ENCODE measurements at regions not wholly inside any gene's neighbourhood (a gene's known extent, or its start where the extent isn't known, plus 50 kb on each side); places are given as distances from the start of the nearest gene placed in this dataset.
"Not testable (repeated sequence)": the region's sequence is repeated elsewhere in the genome, so short reads cannot be mapped to it uniquely, and the experiment has no call there.

DNA sequence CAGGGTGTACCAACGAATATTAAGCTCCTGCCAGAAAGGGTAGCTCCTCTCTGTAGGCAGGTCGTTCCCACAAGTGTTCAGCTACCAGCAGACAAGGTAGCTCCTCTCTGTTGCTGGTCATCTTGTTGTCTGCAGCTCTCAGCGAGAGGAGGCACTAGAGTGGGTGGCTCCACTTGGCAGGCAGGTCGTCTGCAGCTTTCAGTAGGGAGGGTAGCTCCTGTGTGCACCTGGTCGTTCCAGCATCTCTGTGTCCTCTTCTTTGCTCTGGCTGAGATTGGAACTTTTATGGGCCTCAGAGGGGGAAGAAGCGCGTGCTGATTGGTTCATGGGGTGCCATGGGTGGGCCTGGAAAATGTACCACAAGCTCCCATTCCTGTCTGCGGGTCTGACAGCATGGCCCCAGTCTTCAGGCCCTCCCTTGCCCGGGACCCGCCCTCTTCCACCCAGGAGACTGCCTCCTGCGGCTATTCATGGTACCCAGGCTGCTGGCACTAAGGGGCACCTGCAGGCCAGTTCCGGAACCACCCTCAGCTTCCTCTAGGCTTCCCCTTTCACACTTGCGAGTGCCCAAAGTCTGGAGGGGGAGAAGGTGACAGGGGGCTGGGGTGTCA lies 63.9 kb upstream of the CACNA2D1 start:
- no peak overlapping the region for H3K4me3 ChIP-seq (replicated peaks; ENCODE audit: low read depth, low read length)
- TF ChIP-seq, protein P1, sequence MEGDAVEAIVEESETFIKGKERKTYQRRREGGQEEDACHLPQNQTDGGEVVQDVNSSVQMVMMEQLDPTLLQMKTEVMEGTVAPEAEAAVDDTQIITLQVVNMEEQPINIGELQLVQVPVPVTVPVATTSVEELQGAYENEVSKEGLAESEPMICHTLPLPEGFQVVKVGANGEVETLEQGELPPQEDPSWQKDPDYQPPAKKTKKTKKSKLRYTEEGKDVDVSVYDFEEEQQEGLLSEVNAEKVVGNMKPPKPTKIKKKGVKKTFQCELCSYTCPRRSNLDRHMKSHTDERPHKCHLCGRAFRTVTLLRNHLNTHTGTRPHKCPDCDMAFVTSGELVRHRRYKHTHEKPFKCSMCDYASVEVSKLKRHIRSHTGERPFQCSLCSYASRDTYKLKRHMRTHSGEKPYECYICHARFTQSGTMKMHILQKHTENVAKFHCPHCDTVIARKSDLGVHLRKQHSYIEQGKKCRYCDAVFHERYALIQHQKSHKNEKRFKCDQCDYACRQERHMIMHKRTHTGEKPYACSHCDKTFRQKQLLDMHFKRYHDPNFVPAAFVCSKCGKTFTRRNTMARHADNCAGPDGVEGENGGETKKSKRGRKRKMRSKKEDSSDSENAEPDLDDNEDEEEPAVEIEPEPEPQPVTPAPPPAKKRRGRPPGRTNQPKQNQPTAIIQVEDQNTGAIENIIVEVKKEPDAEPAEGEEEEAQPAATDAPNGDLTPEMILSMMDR (IDR thresholded peaks at IDR 0.05; ENCODE audit: low read length, missing control alignments) = no peak
- DNase-seq (ENCODE audit: low read depth) = no peak

- peak; percentile 46 for DNase-seq (ENCODE audit: low read depth)
- no peak overlapping the region for H3K4me3 ChIP-seq (replicated peaks; ENCODE audit: low read depth, low read length)
- TF ChIP-seq, protein P1 (IDR thresholded peaks at IDR 0.05; ENCODE audit: low read length, missing control alignments) = no peak
Observed at GRCh38 chr7:82506702-82507101, 63.1 kb upstream of the CACNA2D1 start.

DNA sequence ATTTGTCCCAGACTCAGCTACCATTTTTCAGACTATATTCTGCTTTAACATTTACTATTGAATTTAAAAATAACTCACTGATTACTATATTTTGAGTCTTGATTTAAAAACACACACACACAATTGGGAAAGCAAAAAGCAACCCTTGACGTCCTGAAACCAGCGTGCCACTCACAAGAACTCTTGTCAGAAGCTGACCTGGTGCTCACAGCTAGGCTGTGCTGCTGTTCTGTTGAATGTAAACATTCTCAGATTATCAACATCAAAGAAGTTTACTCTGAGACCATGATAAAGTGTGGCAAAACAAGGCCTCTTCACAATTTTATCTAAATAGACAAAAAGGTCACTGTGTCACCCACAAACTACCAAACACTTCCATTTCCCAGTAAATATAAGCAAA lies 62.6 kb upstream of the CACNA2D1 start:
- TF ChIP-seq, protein P1 (IDR thresholded peaks at IDR 0.05; ENCODE audit: low read length, missing control alignments) = no peak
- H3K4me3 ChIP-seq (replicated peaks; ENCODE audit: low read depth, low read length) = no peak overlapping the region
- no peak for DNase-seq (ENCODE audit: low read depth)

DNA sequence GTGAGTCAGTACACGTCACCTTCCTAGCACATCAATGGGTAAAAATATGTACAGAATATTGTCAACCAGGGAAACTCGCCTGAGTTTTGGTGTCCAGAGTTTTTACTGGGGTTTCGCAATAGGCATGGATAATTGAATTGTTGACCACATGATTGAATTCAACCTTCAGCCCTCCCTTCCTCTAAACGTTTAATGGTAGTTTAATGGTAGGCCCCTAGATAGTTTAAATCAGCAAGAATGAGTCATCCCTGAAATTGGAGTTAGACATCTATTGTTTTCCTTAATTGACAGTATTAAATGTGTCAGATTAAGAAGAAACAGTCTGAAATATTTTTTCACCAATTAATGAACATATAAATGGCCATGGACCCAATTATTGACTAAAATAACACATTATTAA lies 57.8 kb upstream of the CACNA2D1 start:
- TF ChIP-seq, protein P1 (IDR thresholded peaks at IDR 0.05; ENCODE audit: low read length, missing control alignments) = no peak
- H3K4me3 ChIP-seq (replicated peaks; ENCODE audit: low read depth, low read length) = no peak overlapping the region
- no peak for DNase-seq (ENCODE audit: low read depth)

GRCh38 chr7:82499546-82499945 lies 56.0 kb upstream of the CACNA2D1 start:
- H3K4me3 ChIP-seq (replicated peaks; ENCODE audit: low read depth, low read length); DNase-seq (ENCODE audit: low read depth): not testable (repeated sequence)

DNA sequence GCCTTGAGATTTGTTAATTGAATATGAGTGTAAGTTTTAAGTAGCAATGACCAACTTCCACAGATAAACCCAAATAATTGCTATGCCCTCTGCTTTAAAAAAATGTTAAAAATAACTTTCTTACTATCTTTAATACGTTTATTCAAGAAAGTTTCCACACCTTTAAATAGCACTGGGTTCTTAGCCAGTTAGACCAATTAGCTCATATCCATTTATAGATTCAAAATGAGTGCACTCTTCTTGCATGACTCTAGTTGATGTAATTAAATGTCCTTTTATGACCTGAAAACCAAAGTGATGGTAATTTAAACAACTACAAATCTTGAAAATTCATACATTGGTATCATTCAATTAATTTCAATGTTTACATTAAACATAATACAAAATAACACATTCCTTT lies 50.8 kb upstream of the CACNA2D1 start:
- DNase-seq (ENCODE audit: low read depth) = no peak
- no peak overlapping the region for H3K4me3 ChIP-seq (replicated peaks; ENCODE audit: low read depth, low read length)
- TF ChIP-seq, protein P1 (IDR thresholded peaks at IDR 0.05; ENCODE audit: low read length, missing control alignments) = no peak

Measured in fibroblast of pulmonary artery (primary cell).